NCI-H1048 (cell line): ENCODE measurements at regions not wholly inside any gene's neighbourhood (a gene's known extent, or its start where the extent isn't known, plus 50 kb on each side); places are given as distances from the start of the nearest gene placed in this dataset.
"Not testable (repeated sequence)": the region's sequence is repeated elsewhere in the genome, so short reads cannot be mapped to it uniquely, and the experiment has no call there.

Experiments used
- DNase-seq: peaks from one replicate; lab custom pipeline; 2025; lab: John Stamatoyannopoulos, UW

GRCh38 chrX:10676235-10676957 lies 56.0 kb upstream of the MID1 start:
- no peak for DNase-seq

- no peak for DNase-seq
Observed at GRCh38 chrX:10677490-10677889, 57.1 kb upstream of the MID1 start.

- no peak for DNase-seq
Observed at GRCh38 chrX:10679387-10679786, 59.0 kb upstream of the MID1 start.

DNA sequence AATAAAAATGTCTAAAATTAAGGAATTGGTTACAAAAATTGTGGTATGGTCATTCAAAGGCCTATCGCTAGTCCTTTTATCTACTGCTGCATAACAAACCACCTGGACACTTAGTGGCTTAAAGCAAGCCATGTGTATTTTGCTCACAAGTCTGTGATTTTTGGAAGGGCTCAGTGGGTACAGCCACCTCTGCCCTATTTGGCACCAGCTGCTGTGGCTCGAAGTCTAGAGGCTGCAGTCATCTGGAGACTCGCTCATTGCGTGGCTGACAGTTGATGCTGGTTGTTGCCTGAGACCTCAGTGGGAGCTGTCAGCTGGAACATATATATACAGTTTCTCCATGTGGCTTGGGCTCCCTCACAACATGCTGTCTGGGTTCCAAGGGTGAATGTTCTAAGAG lies 60.8 kb upstream of the MID1 start:
- no peak for DNase-seq

DNA sequence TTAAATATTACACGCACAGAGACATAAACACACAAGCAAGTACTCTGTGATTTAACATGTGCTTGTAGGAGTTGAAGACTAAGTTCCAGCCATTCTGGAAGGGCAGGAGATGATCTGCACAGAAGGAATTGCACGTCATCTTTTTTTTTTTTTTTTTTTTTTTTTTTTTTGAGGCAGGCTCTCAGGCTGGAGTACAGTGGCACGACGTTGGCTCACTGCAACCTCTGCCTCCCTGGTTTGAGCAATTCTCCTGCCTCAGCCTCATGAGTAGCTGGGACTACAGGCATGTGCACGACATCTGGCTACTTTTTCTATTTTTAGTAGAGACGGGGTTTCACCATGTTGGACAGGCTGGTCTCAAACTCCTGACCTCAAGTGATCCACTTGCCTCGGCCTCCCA lies 63.2 kb upstream of the MID1 start:
- not testable (repeated sequence) for DNase-seq

DNA sequence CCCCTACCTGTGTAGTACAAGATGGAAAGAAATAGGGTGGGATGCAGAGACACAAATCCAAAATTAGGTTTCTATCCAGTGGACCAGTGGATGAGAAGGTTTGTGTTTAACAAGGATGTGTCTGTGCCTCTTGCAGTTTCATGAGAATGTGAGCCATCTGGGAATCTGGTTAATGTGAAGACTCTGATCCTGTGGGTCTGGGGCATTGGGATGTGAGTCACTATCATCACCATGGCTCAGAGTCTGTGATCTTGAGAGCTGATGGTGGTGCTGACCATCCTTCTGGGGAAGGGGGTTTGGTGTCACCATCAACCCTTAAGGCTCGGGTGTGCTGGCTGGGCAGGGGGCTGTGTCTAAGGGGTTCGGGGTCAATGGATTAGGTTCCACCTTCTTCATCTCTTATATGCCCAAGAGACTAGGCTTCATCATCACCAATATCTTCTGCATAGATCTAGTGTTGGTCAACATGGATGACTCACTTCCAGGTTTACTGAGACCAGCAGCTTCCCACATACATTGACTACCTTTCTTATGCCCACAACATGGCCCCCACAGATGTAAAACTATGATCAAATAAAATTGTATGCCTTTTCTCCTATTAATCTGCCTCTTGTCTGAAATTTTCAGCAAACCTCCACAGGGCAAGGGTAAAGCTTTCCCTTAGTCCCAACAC lies 65.7 kb upstream of the MID1 start:
- no peak for DNase-seq

DNA sequence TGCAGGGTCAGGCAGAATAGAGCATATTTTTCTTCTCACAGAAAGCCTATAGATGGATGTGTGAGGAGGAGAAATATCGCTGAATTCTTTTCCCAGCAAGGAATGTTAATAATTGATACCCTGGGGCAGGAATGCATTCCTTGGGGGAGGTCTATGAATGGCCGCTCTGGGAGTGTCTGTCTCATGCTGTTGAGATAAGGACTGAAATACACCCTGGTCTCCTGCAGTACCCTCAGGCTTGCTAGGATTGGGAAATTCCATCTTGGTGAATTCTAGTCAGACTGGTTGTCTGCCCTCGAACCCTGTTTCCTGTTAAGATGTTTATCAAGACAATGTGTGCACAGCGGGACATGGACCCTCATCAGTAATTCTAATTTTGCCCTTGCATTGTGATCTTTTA lies 71.4 kb upstream of the MID1 start:
- DNase-seq = not testable (repeated sequence)

GRCh38 chrX:10697616-10698317 lies 77.4 kb upstream of the MID1 start:
- no peak for DNase-seq

DNA sequence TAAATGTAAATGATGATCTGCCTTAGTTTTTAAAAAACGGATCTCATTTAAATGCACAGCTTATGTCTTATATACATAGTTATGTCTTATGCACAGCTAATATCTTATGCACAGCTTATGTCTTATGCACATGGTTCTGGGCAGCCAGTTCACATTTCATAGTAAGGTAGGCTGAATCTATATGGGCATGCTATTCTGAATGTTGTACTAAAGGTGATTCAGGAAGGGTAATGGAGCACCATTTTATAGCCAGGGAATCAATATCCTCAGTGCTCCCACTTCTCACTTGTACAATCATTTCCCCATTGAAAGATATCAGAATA lies 77.9 kb upstream of the MID1 start:
- no peak for DNase-seq

DNA sequence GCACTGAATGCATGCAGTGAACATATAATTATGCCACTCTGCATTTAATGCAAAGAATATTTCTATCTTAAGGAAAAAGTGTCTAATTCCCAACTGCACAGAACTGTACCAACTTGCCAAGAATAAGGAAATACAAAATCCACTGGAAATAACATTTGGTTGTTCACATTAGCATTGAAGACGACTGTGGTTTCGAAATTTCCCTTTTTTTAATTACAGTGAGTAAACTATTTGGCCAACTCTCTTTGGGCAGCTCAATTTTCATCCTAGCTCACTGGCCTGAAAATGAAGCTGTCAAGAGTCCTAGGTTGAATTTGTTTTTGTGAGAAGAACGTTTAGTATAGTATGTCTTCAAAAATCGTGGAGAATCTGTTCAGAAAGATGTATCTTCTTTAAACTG lies 81.6 kb upstream of the MID1 start:
- DNase-seq = no peak

- not testable (repeated sequence) for DNase-seq
Observed at GRCh38 chrX:10706342-10706741, 86.0 kb upstream of the MID1 start.

GRCh38 chrX:10707773-10708172 lies 87.4 kb upstream of the MID1 start:
- no peak for DNase-seq

DNA sequence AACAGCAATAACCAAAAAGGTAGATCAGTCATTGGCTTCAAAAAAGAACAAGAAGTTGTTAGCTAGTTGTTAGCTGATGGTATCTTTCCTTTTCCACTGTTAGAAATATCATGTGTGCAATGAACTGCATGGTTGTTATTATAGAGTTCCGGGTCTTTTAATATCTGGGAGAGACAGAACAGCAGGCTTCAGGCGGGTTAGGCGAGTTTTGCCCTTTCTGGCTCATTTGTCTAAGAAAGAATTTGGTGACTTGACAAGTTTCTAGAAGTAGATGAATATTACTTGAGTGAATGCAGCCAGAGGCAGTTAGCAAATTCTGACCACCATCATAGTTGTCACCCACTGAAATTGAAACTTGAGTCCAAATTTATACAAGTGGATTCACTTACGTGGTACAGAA lies 88.9 kb upstream of the MID1 start:
- no peak for DNase-seq

- DNase-seq = no peak
Observed at GRCh38 chrX:10714531-10714930, 94.1 kb upstream of the MID1 start.

- DNase-seq = no peak
Observed at GRCh38 chrX:10722851-10723250, 102.5 kb upstream of the MID1 start.

GRCh38 chrX:10725071-10725470 lies 104.7 kb upstream of the MID1 start:
- no peak for DNase-seq

GRCh38 chrX:10726647-10727046 lies 106.3 kb upstream of the MID1 start:
- DNase-seq = no peak

GRCh38 chrX:10728806-10729389 lies 108.5 kb upstream of the MID1 start:
- DNase-seq = no peak

GRCh38 chrX:10739426-10739825 lies 119.0 kb upstream of the MID1 start:
- DNase-seq = no peak

GRCh38 chrX:10741003-10741402 lies 120.6 kb upstream of the MID1 start:
- no peak for DNase-seq

DNA sequence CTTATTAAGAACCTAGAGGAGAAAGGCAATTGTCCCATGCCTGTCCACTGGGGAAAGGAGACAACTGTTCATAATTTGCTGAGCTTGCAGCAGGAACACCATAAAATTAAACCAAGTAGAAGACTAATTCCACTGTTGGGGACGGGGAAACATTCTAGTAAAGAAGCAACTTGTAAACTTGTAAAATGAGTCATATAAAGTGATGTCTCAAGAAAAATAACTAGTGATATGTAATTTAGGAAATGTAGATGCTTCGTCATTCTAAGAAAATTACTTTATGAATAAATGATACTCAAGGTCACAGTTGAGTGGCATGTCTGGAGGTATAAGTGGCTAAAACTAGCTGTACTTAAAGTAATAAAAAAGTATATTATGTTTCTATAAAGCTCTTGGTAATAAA lies 121.2 kb upstream of the MID1 start:
- DNase-seq = no peak

DNA sequence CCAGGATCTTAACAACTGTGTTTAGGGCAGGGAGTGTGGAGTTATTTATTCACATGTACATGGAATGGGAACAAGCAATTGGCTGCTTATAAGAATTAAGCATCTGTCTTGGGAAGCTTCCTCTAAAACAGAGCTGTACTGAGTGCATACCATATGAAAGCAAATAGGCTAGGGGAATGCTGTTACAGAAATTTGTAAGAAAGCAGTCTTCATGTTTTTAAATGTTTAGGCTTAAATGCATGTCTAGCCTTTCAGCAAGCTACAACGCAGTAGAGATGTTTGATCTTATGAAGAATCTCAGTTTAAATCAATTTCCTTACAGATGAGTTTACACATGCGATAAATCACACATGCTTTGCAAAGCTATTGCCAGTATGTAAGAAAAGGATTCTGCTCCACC lies 123.1 kb upstream of the MID1 start:
- no peak for DNase-seq

DNA sequence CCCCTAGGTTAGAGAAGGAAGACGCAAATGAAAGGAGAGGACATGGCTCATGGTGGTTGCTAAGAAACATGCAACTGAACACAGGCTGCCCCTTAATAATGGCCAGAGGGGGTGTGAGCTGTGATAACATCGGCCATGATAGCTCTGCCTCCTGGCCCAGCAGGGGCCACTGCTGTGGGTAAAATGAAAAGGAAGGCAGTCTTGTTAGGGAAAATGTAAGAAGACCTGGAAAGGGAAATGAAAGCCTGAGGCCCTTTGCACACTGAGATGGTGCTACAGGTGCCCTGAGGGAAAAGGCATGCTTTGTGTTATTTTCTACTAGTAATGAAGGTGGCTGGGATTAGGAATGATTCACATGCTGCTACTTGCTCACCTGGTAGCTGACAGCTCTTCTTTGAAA lies 123.6 kb upstream of the MID1 start:
- no peak for DNase-seq
